GM20000 (cell line): ENCODE measurements at regions not wholly inside any gene's neighbourhood (a gene's known extent, or its start where the extent isn't known, plus 50 kb on each side); places are given as distances from the start of the nearest gene placed in this dataset.

ENCODE experiments used
- DNase-seq: peaks from one replicate; pipeline ENCODE4 v3.0.0; 2012; ENCODE audit warnings: low spot score
- CTCF ChIP-seq: IDR thresholded peaks from 2 replicates; pipeline ENCODE4 v1.5.1; 2012; ENCODE audit warnings: mild to moderate bottlenecking, control low read depth; ENCODE audit errors: extremely low read depth, missing control alignments

DNA sequence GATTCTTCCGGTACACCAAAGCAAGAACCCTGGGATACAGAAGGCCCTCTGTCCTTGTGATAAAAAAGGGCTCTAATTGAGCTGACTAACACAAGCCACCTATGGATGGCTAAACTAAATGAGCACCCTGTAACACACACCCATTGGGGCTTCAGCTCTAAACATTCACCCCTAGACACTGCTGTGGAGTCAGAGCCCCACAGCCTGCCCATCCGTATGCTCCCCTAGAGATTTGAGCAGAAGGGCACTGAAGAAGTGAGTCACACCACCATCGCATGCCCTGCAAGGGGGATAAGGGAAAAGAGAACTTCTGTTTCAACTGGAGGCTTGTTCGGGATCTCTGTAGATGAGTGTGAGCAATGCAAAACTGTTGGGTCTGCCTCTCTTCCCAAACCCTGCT is 545.2 kb downstream of the KCTD8 start:
- no peak for TF ChIP-seq CTCF
- no peak for DNase-seq

- DNase-seq = no peak
- TF ChIP-seq CTCF = no peak
Measured at GRCh38 chr4:43918377-43918776, 530.2 kb downstream of the KCTD8 start.

GRCh38 chr4:43932448-43932847 is 516.2 kb downstream of the KCTD8 start:
- no peak for TF ChIP-seq CTCF
- no peak for DNase-seq

- no peak for TF ChIP-seq CTCF
- no peak for DNase-seq
Measured at GRCh38 chr4:43943998-43944397, 504.6 kb downstream of the KCTD8 start.

- DNase-seq = no peak
Measured at GRCh38 chr4:43959976-43960375, 488.6 kb downstream of the KCTD8 start.

DNA sequence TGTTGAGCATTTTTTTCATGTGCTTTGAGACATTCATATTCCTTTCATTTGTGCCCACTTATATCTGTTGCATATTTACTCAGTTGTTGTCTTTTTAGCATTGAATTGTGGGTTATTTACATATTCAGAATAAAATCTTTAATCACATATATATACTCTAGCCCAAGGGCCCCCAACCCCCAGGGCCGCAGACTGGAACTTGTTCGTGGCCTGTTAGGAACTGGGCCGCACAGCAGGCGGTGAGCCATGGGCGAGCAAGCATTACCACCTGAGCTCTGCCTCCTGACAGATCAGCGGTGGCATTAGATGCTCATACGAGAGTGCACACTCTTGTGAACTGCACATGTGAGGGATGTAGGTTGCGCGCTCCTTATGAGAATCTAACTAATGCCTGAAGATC is 480.6 kb downstream of the KCTD8 start:
- no peak for DNase-seq

More at GRCh38 chr4:43959976-43960375, 488.6 kb downstream of the KCTD8 start:
- TF ChIP-seq CTCF = no peak

GRCh38 chr4:43983610-43984009 is 465.0 kb downstream of the KCTD8 start:
- TF ChIP-seq CTCF = no peak
- no peak for DNase-seq

More for the DNA sequence above, 480.6 kb downstream of the KCTD8 start:
- no peak for TF ChIP-seq CTCF
